ENCODE measurements at regions not wholly inside any gene's neighbourhood (a gene's known extent, or its start where the extent isn't known, plus 50 kb on each side); places are given as distances from the start of the nearest gene placed in this dataset.

DNA sequence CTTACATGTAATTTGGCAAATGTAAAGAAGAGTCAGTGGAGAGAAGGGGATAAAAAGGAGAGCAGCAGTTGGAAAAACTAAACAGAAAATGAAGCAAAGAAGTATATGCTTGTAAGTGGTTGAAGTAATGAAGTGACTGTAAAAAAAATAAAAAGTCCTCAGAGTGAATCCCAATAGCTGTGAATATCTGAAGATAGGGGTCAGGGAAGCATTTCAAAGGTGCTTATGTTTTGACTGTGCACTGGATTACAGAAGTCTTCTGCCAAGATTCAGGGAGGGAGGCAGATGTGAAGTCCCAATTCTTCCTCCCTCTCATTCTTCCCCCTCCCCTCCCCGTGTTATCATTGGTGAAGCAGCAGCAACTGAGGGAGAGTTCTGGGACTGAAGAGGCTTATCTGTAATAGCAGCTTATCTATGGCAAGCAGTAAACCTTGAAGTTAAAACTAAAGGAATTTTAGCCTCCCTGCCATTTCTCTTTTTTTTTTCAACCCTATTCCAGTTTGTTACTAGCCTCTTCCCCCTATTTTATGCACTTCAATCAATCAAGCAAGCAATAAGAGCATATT is 597.9 kb downstream of the IGSF11 start:
- TF ChIP-seq POLR2A (IDR thresholded peaks at IDR 0.05) = no peak
- no peak for TF ChIP-seq POLR2AphosphoS5 (IDR thresholded peaks at IDR 0.05)
